ENCODE measurements at regions not wholly inside any gene's neighbourhood (a gene's known extent, or its start where the extent isn't known, plus 50 kb on each side); places are given as distances from the start of the nearest gene placed in this dataset.

DNA sequence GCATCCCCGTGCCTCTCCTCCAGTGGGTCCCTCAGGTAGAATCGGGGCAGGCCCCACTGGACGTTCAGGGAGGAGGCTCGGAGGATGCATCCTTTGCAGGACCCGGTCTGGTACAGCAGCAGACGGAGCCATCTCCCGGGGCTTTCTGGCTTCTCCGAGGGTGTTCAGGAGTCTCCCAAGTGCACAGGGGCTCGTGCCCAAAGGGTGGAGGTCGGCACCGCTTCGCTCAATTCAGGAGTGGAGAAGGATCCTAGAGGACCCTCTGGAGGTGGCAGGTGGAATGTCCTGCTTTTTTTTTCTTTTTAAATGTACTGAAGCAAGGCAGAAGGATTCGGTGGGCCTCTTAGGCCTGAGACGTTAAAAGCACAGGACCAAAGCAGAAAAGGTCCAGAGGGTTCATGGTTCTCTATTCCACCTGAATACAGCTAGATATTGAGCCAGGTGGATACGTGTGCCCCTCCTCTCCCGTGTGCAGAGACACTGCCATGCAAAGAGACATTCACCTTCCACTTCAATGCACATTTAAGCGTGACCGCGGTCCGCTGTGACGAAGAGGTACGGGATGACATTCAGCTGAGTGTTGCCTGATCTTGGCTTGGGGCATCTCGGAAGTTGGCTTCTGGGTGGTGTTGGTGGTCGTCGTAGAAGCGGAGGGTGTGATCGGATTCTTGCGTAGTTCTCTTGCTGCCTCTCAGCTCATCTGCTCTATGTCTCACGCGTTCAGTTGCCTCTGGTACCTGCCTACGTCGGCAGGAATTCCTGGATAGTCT lies 281.2 kb upstream of the AGTR2 start:
- TF ChIP-seq, protein P1, sequence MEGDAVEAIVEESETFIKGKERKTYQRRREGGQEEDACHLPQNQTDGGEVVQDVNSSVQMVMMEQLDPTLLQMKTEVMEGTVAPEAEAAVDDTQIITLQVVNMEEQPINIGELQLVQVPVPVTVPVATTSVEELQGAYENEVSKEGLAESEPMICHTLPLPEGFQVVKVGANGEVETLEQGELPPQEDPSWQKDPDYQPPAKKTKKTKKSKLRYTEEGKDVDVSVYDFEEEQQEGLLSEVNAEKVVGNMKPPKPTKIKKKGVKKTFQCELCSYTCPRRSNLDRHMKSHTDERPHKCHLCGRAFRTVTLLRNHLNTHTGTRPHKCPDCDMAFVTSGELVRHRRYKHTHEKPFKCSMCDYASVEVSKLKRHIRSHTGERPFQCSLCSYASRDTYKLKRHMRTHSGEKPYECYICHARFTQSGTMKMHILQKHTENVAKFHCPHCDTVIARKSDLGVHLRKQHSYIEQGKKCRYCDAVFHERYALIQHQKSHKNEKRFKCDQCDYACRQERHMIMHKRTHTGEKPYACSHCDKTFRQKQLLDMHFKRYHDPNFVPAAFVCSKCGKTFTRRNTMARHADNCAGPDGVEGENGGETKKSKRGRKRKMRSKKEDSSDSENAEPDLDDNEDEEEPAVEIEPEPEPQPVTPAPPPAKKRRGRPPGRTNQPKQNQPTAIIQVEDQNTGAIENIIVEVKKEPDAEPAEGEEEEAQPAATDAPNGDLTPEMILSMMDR (CRISPR knock-in tag; IDR thresholded peaks at IDR 0.05) = no peak
- TF ChIP-seq PPARG (CRISPR knock-in tag; conservative IDR thresholded peaks at IDR 0.05) = no peak
- TF ChIP-seq, protein P2, sequence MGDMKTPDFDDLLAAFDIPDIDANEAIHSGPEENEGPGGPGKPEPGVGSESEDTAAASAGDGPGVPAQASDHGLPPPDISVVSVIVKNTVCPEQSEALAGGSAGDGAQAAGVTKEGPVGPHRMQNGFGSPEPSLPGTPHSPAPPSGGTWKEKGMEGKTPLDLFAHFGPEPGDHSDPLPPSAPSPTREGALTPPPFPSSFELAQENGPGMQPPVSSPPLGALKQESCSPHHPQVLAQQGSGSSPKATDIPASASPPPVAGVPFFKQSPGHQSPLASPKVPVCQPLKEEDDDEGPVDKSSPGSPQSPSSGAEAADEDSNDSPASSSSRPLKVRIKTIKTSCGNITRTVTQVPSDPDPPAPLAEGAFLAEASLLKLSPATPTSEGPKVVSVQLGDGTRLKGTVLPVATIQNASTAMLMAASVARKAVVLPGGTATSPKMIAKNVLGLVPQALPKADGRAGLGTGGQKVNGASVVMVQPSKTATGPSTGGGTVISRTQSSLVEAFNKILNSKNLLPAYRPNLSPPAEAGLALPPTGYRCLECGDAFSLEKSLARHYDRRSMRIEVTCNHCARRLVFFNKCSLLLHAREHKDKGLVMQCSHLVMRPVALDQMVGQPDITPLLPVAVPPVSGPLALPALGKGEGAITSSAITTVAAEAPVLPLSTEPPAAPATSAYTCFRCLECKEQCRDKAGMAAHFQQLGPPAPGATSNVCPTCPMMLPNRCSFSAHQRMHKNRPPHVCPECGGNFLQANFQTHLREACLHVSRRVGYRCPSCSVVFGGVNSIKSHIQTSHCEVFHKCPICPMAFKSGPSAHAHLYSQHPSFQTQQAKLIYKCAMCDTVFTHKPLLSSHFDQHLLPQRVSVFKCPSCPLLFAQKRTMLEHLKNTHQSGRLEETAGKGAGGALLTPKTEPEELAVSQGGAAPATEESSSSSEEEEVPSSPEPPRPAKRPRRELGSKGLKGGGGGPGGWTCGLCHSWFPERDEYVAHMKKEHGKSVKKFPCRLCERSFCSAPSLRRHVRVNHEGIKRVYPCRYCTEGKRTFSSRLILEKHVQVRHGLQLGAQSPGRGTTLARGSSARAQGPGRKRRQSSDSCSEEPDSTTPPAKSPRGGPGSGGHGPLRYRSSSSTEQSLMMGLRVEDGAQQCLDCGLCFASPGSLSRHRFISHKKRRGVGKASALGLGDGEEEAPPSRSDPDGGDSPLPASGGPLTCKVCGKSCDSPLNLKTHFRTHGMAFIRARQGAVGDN (CRISPR knock-in tag; IDR thresholded peaks at IDR 0.05) = no peak
- no peak for TF ChIP-seq ZNF660 (CRISPR knock-in tag; IDR thresholded peaks at IDR 0.05; ENCODE audit: borderline replicate concordance, low read depth)
- no peak for TF ChIP-seq THAP11 (CRISPR knock-in tag; IDR thresholded peaks at IDR 0.05)
